Fibroblast of upper back skin (primary cell): ENCODE measurements at regions not wholly inside any gene's neighbourhood (a gene's known extent, or its start where the extent isn't known, plus 50 kb on each side); places are given as distances from the start of the nearest gene placed in this dataset.

Experiments
- DNase-seq: peaks from one replicate; pipeline ENCODE4 v3.0.0-alpha.2; 2013

- DNase-seq = no peak
These were observed 471.2 kb downstream of the MIAT start for GRCh38 chr22:27128461-27129085.

GRCh38 chr22:27129266-27129665 lies 471.9 kb downstream of the MIAT start:
- DNase-seq = peak; percentile 78

GRCh38 chr22:27130906-27131305 lies 473.5 kb downstream of the MIAT start:
- DNase-seq = no peak

GRCh38 chr22:27131346-27131745 lies 474.0 kb downstream of the MIAT start:
- no peak for DNase-seq

GRCh38 chr22:27132400-27132799 lies 475.0 kb downstream of the MIAT start:
- DNase-seq = no peak

GRCh38 chr22:27133019-27133431 lies 475.6 kb downstream of the MIAT start:
- no peak for DNase-seq

- DNase-seq = peak; percentile 59
These were observed 476.4 kb downstream of the MIAT start for GRCh38 chr22:27133681-27134314.

GRCh38 chr22:27134315-27134701 lies 476.9 kb downstream of the MIAT start:
- peak; percentile 95 for DNase-seq

GRCh38 chr22:27135031-27135981 lies 477.9 kb downstream of the MIAT start:
- peak; percentile 96 for DNase-seq

GRCh38 chr22:27136596-27136995 lies 479.2 kb downstream of the MIAT start:
- no peak for DNase-seq

- peak; percentile 56 for DNase-seq
These were observed 480.5 kb downstream of the MIAT start for GRCh38 chr22:27137871-27138337.

- DNase-seq = no peak
These were observed 481.1 kb downstream of the MIAT start for GRCh38 chr22:27138471-27138870.

GRCh38 chr22:27139935-27140511 lies 482.6 kb downstream of the MIAT start:
- DNase-seq = peak; percentile 91

- DNase-seq = peak; percentile 56
These were observed 484.9 kb downstream of the MIAT start for GRCh38 chr22:27142286-27142685.

GRCh38 chr22:27144321-27144720 lies 486.9 kb downstream of the MIAT start:
- DNase-seq = peak; percentile 55

GRCh38 chr22:27146866-27147633 lies 489.7 kb downstream of the MIAT start:
- peak; percentile 34 for DNase-seq

- no peak for DNase-seq
These were observed 490.7 kb downstream of the MIAT start for GRCh38 chr22:27148055-27148454.

- DNase-seq = no peak
These were observed 491.6 kb downstream of the MIAT start for GRCh38 chr22:27148886-27149470.

- peak; percentile 49 for DNase-seq
These were observed 492.6 kb downstream of the MIAT start for GRCh38 chr22:27149921-27150543.

- no peak for DNase-seq
These were observed 493.2 kb downstream of the MIAT start for GRCh38 chr22:27150544-27150941.

GRCh38 chr22:27151407-27151806 lies 494.0 kb downstream of the MIAT start:
- DNase-seq = no peak
